T47D (cell line): ENCODE measurements at regions not wholly inside any gene's neighbourhood (a gene's known extent, or its start where the extent isn't known, plus 50 kb on each side); places are given as distances from the start of the nearest gene placed in this dataset.
"Not testable (repeated sequence)": the region's sequence is repeated elsewhere in the genome, so short reads cannot be mapped to it uniquely, and the experiment has no call there.

Experiments used
- DNase-seq, 2 experiments: peaks; one replicate each; pipeline versions ENCODE4 v3.0.0 to v3.0.0-alpha.2; 2011 to 2012; ENCODE audit warnings: low read depth in 1 of 2, low spot score in 1 of 2
- JUND ChIP-seq: IDR thresholded peaks from 2 replicates; pipeline ENCODE4 v1.6.1; 2012; ENCODE audit warnings: low read depth
- in situ Hi-C: cut with HindIII; loops from 2 replicates; pipeline ENCODE4 v1.10.0; 2016; ENCODE audit warnings: low sequenced_read_pairs, low pct_unique_long_range_greater_than_20kb

DNA sequence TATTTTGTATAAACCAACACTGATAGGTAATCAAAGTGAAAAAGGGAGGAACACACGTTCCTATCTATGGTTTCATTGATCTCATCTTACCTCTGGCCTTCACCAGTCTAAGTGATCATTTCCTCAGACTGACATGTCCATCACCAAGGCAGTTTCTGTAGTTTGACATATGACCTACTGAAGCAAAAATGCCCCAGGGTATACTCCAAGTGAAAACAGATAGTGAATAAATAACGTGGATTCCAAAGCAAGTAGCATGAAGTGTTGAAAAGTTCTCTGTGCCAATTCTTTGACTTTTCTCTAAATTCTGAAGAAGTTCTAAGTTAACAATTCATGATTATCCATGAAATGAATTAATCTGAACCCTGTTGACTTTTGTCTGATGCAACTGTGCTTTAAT lies 334.2 kb upstream of the SGCG start:
- TF ChIP-seq JUND = no peak
- in situ Hi-C loops = no loop called here
- DNase-seq = no peak

DNA sequence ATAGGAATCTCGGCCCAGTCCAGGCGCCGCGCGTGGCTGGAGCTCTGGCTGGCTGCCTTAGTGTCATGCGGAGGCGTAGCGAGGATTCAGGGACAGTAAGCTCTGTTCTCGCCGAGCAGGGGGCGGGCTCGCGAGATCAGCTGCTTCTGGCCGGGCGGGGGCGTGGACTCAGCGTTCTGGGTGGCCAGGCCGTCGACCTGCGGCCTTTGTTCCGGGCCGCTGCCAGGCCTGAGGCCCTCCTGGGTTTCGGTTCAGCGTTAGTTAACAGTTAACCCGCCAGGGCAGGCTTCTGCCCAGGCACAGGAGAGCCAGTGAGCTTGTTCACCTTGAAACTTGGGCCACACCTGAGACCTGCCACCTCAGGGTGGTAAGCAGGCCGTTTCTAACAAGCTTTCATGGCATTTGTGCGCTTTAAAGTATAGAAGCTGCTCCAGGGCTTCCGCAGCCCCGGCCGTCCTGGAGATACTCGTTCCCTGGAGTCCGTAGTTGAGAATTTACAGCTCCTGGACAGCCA lies 332.2 kb upstream of the SGCG start:
- DNase-seq = no peak
- in situ Hi-C loops = no loop called here
- no peak for TF ChIP-seq JUND

DNA sequence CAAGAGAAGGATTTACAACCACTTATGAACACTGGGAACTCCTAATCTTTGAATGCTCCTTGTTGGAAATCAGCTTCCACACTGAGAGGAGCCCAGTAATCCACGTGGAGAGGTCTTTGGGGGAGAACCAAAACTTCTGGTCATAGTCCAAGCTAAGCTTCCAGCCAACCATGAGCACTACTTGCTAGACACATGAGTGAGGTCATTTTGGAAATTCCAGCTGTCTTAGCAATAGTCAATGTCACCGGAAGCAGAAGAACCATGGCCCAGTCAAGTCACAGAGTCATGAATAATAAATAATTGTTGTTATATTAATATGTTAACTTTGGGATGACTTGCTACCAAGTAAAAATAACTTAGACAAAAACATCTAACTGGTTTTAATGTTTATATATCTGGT lies 324.9 kb upstream of the SGCG start:
- TF ChIP-seq JUND = no peak
- in situ Hi-C loops = no loop called here
- DNase-seq = no peak

DNA sequence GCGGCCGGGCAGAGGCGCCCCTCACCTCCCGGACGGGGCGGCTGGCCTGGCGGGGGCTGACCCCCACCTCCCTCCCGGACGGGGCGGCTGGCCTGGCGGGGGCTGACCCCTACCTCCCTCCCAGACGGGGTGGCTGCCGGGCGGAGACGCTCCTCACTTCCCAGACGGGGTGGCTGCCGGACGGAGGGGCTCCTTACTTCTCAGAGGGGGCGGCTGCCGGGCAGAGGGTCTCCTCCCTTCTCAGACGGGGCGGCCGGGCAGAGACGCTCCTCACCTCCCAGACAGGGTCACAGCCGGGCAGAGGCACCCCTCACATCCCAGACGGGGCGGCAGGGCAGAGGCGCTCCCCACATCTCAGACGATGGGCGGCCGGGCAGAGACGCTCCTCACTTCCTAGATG lies 321.8 kb upstream of the SGCG start:
- DNase-seq, in situ Hi-C loops: not testable (repeated sequence)

DNA sequence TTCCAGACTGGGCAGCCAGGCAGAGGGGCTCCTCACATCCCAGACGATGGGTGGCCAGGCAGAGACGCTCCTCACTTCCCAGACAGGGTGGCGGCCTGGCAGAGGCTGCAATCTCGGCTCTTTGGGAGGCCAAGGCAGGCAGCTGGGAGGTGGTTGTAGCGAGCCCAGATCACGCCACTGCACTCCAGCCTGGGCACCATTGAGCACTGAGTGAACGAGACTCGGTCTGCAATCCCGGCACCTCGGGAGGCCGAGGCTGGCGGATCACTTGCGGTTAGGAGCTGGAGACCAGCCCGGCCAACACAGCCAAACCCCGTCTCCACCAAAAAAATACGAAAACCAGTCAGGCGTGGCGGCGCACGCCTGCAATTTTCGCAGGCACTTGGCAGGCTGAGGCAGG lies 321.4 kb upstream of the SGCG start:
- DNase-seq, in situ Hi-C loops: not testable (repeated sequence)

DNA sequence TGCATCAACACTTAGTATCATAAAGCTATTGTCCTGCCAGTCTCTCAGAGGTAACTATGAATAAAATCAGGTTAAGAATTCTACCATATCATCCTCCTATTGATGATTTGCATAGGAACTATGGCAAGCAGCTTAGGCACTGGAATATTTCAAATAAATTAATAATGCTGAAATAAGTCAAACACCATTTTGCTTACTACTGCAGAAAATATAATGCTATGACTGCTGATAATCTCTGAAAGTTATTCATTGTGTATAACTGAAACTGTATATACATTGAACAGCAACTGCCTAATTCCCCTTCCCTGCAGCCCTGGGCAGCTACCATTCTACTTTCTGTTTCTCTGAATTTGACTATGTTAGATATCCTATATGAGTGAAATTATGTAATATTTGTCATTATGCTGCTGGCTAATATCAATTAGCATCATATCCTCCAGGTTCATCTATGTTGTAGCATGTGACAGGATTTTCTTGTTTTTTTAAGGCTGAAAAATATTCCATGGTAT lies 318.8 kb upstream of the SGCG start:
- no peak for TF ChIP-seq JUND
- DNase-seq = no peak
- in situ Hi-C loops = no loop called here

DNA sequence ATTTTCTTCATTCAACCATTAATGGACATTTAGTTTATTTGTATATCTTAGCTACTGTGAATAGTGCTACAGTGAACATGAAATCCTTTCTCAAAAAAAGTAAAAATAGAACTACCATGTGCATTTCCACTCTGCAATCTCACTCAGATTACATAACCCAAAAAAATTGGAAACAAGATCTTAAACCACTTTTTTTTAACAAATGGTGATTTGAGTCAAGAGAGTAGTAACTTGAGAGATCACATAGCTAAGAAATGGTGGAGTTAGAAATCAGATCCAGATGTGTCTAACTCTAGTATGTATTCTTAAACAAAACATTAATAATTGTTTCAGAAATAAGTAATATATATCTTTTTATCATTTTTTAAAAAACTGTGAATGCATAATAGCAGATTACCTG lies 318.3 kb upstream of the SGCG start:
- no peak for DNase-seq
- TF ChIP-seq JUND = no peak
- in situ Hi-C loops = no loop called here

DNA sequence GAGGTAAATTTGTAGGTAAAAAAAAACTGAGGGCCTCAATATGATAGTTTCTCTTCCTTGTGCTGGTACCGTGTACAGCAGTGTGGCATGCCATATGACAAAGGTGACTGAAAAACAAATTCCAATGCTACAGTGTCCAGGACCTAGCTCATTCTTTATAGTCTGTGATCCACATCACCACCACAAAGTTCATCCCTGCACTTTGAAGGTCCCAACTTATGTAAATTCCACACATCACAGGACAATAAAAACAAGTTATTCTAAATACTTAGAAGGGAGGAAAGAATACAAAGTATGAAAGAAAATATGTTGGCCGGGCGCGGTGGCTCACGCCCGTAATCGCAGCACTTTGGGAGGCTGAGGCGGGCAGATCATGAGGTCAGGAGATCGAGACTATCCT lies 314.6 kb upstream of the SGCG start:
- in situ Hi-C loops = no loop called here
- DNase-seq = no peak
- TF ChIP-seq JUND = no peak

DNA sequence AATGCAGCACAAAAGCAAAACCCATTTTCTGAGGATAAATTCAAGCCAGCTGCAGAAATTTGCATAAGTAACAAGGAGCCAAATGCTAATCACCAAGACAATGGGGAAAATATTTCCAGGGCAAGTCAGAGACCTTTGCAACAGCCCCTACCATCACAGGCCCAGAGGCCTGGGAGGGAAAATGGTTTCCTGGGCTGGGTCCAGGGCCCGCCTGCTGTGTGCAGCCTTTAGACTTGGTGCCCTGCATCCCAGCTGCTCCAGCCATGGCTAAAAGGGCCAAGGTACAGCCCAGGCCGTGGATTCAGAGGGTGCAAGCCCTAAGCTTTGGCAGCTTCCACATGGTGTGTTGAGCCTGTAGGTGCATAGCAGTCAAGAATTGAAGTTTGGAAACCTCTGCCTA lies 309.5 kb upstream of the SGCG start:
- in situ Hi-C loops = no loop called here
- no peak for DNase-seq
- no peak for TF ChIP-seq JUND

DNA sequence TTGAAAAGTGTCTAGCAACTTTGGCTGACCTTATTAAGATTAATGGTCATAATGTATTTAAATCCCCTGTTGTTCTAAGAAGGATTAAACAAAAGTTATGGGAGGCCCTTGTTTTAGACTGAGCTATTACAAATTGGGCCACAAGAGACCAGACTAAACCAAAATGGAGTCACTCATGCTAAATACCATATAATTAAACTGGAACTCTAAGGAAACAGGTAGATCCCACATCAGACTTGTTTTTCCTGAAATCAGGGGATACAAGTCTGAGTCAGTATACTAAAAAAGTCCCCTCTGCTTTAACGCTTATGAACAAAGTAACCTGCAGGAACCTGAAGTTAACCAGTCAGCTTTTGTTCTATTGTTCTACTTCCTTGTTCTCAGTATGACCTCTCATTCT lies 305.9 kb upstream of the SGCG start:
- no peak for TF ChIP-seq JUND
- no peak for DNase-seq
- in situ Hi-C loops = no loop called here

DNA sequence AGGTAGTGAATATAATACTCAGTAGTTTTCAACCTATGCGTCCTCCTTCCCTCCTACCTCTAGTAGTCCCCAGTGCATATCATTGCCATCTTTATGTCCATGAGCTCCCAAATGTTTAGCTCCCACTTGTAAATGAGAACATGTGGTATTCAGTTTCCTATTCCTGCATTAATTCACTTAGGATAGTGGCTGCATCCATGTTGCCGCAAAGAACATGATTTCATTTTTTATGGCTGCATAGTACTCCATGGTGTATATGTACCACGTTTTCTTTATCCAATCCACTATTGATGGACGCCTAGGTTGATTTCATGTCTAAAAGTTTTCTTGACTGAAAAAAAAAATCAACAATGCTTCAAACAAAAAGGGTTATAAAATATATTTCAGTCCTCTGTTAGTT lies 303.4 kb upstream of the SGCG start:
- DNase-seq = no peak
- in situ Hi-C loops = no loop called here
- no peak for TF ChIP-seq JUND

DNA sequence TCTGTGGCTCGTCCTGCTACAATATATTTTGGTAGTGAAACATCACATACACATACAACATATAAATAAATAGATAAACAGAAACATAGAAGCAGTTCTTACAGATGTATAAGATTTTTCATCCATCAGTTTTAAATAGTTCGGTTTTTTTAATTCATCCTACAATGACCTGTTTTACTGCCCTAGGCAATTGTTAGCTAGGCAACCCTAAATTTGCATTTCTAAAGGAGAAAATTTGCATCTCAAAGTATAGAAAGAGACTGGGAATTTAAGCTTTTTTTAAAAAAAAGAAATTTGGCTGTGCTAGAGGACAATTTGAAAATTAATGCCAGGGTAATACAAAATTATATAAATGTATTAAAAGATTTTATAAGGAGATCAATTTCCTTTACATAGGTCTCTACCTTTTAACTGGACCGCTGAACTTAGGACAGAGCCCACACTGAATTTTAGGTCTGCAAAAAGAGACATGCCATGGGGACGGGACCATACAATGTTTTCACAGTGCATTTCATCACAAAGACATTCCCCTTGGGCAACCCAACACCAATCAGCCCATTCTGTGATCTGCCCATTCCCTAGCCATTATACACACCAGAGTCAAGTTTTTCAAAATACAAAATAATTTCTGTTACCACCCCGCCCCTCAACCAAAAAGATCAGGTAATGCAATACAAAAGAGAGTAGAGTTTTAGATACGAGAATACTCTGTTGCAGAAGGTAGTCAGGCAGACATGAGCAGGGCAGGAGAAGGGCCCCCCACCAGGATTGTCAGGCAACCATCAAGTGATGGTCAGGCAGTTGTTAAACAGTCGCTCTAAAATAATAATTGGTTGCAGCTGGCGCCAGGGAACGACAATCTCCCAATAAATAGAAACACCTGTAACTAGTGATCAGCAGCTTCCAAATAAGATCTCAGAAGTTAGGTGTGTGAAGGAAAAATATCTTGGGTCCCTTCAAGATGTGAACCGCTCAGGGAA lies 299.7 kb upstream of the SGCG start:
- no peak for TF ChIP-seq JUND
- in situ Hi-C loops = no loop called here
- no peak for DNase-seq

DNA sequence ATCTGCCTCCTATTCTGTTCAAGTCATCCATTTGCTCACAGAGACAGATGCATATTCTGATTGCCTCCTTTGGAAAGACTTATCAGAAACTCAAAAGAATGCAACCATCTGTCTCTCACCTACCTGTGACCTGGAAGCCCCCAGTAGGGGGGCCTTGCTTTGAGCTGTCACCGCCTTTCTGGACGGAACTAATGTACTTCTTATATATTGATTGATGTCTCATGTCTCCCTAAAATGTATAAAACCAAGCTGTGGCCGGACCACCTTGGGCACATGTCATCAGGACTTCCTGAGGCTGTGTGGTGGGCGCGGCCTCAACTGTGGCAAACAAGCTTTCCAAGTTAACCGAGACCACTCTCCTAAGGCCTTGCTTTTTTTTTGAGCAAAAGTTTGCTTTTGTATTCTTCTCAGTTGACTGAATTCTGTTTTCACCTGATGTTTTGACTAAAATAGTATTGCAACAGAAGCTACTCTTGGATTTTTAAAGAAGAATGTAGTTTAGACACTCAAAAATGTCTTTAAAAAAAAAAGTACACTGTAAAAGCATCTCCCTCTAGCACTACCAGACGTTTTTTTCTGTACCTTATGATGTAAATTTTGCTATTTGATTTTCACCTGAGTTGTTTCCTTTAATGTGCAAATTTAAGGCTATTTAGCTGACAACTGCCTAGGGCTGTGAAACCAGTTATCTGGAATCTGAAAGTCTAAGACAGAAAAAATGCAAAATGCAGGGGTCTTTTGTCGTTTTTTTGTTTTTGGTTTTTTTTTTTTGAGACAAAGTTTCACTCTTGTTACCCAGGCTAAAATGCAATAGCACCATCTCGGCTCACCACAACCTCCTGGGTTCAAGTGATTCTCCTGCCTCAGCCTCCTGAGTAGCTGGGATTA lies 298.8 kb upstream of the SGCG start:
- in situ Hi-C loops, DNase-seq: not testable (repeated sequence)
